K562 (cell line): ENCODE measurements at regions not wholly inside any gene's neighbourhood (a gene's known extent, or its start where the extent isn't known, plus 50 kb on each side); places are given as distances from the start of the nearest gene placed in this dataset.
A peak's percentile ranks its signal among the peaks of the same experiment; 100 is the strongest.

Experiments
- ATF4 ChIP-seq: fragments of 450-650 bp; formaldehyde crosslinking; IDR thresholded peaks from 2 replicates; pipeline ENCODE4 v1.4.0; 2022; ENCODE audit warnings: mild to moderate bottlenecking, moderate library complexity
- CBX1 ChIP-seq: sonication (generic); IDR thresholded peaks from 2 replicates; pipeline ENCODE4 v1.6.1; 2016; ENCODE audit warnings: antibody characterized with exemption, low read depth, mild to moderate bottlenecking
- CTCF ChIP-seq, 3 experiments: IDR thresholded peaks in 2 of 3; conservative IDR thresholded peaks in 1 of 3; 2 replicates each; pipeline ENCODE4 v1.5.1; 2011 to 2012; ENCODE audit warnings: low read length in 3 of 3, mild to moderate bottlenecking in 3 of 3, control low read depth in 2 of 3, improper control_type of control experiment in 1 of 3, inconsistent platforms in 1 of 3, low read depth in 1 of 3, mixed read lengths in 1 of 3, moderate library complexity in 1 of 3; ENCODE audit not compliant: insufficient read depth in 2 of 3
- EGR1 ChIP-seq: fragments of 450-650 bp; conservative IDR thresholded peaks from 2 replicates; pipeline ENCODE4 v1.6.1; 2017; ENCODE audit warnings: mild to moderate bottlenecking
- ETV5 ChIP-seq: sonication (generic); formaldehyde crosslinking; IDR thresholded peaks from 2 replicates; pipeline ENCODE4 v1.4.0; 2020; ENCODE audit warnings: low read depth, mild to moderate bottlenecking, missing genetic modification reagents
- MAZ ChIP-seq, 2 experiments: fragments of 450-650 bp in 1 of 2; sonication (generic) in 1 of 2; formaldehyde crosslinking; IDR thresholded peaks in 1 of 2; conservative IDR thresholded peaks in 1 of 2; 2 replicates each; pipeline versions ENCODE4 v1.4.0 to v1.5.0; 2020; ENCODE audit warnings: mild to moderate bottlenecking in 1 of 2, missing genetic modification reagents in 1 of 2
- MCM3 ChIP-seq: fragments of 450-650 bp; IDR thresholded peaks from 2 replicates; pipeline ENCODE4 v1.6.1; 2016
- MTA2 ChIP-seq: fragments of 450-650 bp; IDR thresholded peaks from 2 replicates; pipeline ENCODE4 v1.6.1; 2016; ENCODE audit warnings: low read depth
- NFE2L1 ChIP-seq: fragments of 450-650 bp; IDR thresholded peaks from 2 replicates; pipeline ENCODE4 v1.6.1; 2016; ENCODE audit warnings: missing genetic modification characterization, low read depth, mild to moderate bottlenecking, missing compliant biosample characterization, moderate library complexity, borderline replicate concordance
- THAP12 ChIP-seq: fragments of 250-450 bp; sonication (Bioruptor Pico); IDR thresholded peaks from 2 replicates; pipeline ENCODE4 v1.9.0; 2021; ENCODE audit warnings: mild to moderate bottlenecking, inconsistent platforms
- ZBED1 ChIP-seq: IDR thresholded peaks from 2 replicates; pipeline ENCODE4 v1.6.1; 2014
- ZBTB40 ChIP-seq, 2 experiments: fragments of 450-650 bp in 1 of 2; sonication (generic) in 1 of 2; formaldehyde crosslinking in 1 of 2; IDR thresholded peaks; 2 replicates each; pipeline versions ENCODE4 v1.7.1 to v1.9.0; 2016 to 2022; ENCODE audit warnings: inconsistent platforms in 1 of 2, mild to moderate bottlenecking in 1 of 2, missing genetic modification reagents in 1 of 2

GRCh38 chr15:62389885-62390790 lies 225.1 kb upstream of the C2CD4B start, which contains the start of gene TLN2 (continued):
- peak; percentile 24; the same call in 1 of the 2 replicates for TF ChIP-seq ZBTB40 (IDR thresholded peaks at IDR 0.05)
- no peak for TF ChIP-seq ZBTB40 (CRISPR knock-in tag; IDR thresholded peaks at IDR 0.05)
- TF ChIP-seq ZBED1 = no peak
- TF ChIP-seq THAP12 (CRISPR knock-in tag) = peak; percentile 55; the same call in 1 of the 2 replicates
- TF ChIP-seq ETV5 = no peak
- no peak for TF ChIP-seq MCM3
- no peak for TF ChIP-seq ATF4 (CRISPR knock-in tag)
- 0 out of 6 replicates have a peak, but pooled peaks of 1 of the 3 experiments have one; percentile 1 for TF ChIP-seq CTCF (IDR thresholded peaks at IDR 0.05 in 2 of 3, conservative IDR thresholded peaks at IDR 0.05 in 1 of 3; ENCODE audit: insufficient read depth in 2 of 3, low read depth in 1 of 3, low read length in 3 of 3)
- no peak for TF ChIP-seq NFE2L1 (tag)
- TF ChIP-seq EGR1 = peak; percentile 69
- peak in 1 of 2 experiments; percentile 63; a peak in 2 of 4 replicates for TF ChIP-seq MAZ (CRISPR knock-in tag; conservative IDR thresholded peaks at IDR 0.05 in 1 of 2, IDR thresholded peaks at IDR 0.05 in 1 of 2)
- no peak for TF ChIP-seq MTA2
- TF ChIP-seq CBX1 = 0 out of 2 replicates have a peak, but pooled peaks have one; percentile 69
